ENCODE measurements at regions not wholly inside any gene's neighbourhood (a gene's known extent, or its start where the extent isn't known, plus 50 kb on each side); places are given as distances from the start of the nearest gene placed in this dataset.

DNA sequence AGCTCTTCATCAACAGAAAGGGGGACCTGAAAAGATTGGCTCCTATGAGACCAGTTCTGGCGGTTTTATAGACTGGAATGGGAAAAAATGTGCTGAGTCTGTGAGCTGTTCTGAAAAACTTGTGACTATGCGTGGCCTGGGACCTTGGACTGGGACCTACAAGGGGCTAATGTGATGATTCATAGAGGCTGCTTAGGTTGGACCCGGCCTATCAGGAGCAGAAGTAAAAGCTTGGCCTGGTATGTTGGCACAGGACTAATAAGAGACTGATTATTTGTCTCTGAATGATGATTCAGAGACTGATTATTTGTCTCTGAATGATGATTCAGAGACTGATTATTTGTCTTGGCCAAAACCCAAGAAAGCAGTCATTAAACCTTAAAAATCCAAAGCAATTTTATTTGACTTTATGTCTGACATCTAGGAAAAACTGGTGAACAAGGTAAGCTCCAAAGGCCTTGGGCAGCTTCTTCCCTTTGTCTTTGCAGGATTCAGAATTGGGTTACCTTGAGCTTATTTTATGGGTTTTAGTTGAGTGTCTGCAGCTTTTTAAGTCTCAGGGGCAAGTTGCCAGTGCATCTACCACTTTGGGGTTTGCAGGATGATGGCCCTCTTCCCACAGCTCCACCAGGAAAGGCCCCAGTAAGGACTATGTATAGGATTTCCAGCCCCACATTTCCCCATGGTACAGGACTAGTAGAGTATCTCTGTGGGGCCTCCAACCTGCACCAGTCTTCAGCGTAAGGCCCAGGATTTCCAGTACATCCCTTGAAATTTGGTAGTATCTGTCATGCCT is 390.3 kb downstream of the KDM5D start:
- WGBS = 85% methylated on average over 4 of the region's 4 CpGs
- Histone ChIP-seq H3K4me3 (ENCODE audit: low read depth in 1 of 3, low read length in 3 of 3) (no peak overlapping the region), H3K9me3 (ENCODE audit: control insufficient read depth in 4 of 4, low read length in 3 of 4) (no peaks in the 10 kb centered on the region), H3K9ac (ENCODE audit: low read depth in 1 of 2, low read length in 2 of 2) (no peak overlapping the region), H3K36me3 (ENCODE audit: control insufficient read depth in 4 of 4, insufficient read depth in 3 of 4, low read depth in 1 of 4, low read length in 3 of 4) (no peaks in the 10 kb centered on the region), H3K27me3 (ENCODE audit: control insufficient read depth in 4 of 4, insufficient read depth in 4 of 4, low read length in 3 of 4) (no peaks in the 10 kb centered on the region), H3K4me1 (ENCODE audit: control insufficient read depth in 4 of 4, insufficient read depth in 4 of 4, low read length in 3 of 4) (no peaks in the 10 kb centered on the region), H3K27ac (ENCODE audit: low read depth in 1 of 2, low read length in 2 of 2) (no peak overlapping the region)
- no peak for TF ChIP-seq FOXA2 (IDR thresholded peaks at IDR 0.05)
- TF ChIP-seq, protein P1, sequence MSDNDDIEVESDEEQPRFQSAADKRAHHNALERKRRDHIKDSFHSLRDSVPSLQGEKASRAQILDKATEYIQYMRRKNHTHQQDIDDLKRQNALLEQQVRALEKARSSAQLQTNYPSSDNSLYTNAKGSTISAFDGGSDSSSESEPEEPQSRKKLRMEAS (IDR thresholded peaks at IDR 0.05) = no peak
- TF ChIP-seq HNF4A (conservative IDR thresholded peaks at IDR 0.05) = no peak
- TF ChIP-seq SP1 (IDR thresholded peaks at IDR 0.05) = no peak
- no peak for TF ChIP-seq JUND (IDR thresholded peaks at IDR 0.05)
- TF ChIP-seq GABPA (IDR thresholded peaks at IDR 0.05 in 1 of 2, conservative IDR thresholded peaks at IDR 0.05 in 1 of 2) = no peak
- no peak for DNase-seq (ENCODE audit: low spot score)

DNA sequence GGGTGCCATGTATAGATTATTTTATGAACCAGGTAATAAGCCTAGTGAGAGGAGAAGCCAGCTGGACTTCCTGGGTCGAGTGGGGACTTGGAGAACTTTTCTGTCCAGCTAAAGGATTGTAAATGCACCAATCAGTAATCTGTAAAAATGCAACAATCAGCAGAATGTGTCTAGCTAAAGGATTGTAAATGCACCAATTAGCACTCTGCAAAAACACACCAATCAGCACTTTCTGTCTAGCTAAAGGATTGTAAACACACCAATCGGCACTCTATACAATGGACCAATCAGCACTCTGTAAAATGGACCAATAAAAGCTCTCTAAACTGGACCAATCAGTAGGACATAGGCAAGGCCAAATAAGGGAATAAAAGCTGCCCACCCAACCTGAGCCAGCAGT is 392.9 kb downstream of the KDM5D start:
- TF ChIP-seq HNF4A (conservative IDR thresholded peaks at IDR 0.05) (no peak), RAD21 (IDR thresholded peaks at IDR 0.05) (no peak), GABPA (IDR thresholded peaks at IDR 0.05 in 1 of 2, conservative IDR thresholded peaks at IDR 0.05 in 1 of 2) (no peak)
- TF ChIP-seq, protein P1 (IDR thresholded peaks at IDR 0.05) = no peak
- TF ChIP-seq, protein P2, sequence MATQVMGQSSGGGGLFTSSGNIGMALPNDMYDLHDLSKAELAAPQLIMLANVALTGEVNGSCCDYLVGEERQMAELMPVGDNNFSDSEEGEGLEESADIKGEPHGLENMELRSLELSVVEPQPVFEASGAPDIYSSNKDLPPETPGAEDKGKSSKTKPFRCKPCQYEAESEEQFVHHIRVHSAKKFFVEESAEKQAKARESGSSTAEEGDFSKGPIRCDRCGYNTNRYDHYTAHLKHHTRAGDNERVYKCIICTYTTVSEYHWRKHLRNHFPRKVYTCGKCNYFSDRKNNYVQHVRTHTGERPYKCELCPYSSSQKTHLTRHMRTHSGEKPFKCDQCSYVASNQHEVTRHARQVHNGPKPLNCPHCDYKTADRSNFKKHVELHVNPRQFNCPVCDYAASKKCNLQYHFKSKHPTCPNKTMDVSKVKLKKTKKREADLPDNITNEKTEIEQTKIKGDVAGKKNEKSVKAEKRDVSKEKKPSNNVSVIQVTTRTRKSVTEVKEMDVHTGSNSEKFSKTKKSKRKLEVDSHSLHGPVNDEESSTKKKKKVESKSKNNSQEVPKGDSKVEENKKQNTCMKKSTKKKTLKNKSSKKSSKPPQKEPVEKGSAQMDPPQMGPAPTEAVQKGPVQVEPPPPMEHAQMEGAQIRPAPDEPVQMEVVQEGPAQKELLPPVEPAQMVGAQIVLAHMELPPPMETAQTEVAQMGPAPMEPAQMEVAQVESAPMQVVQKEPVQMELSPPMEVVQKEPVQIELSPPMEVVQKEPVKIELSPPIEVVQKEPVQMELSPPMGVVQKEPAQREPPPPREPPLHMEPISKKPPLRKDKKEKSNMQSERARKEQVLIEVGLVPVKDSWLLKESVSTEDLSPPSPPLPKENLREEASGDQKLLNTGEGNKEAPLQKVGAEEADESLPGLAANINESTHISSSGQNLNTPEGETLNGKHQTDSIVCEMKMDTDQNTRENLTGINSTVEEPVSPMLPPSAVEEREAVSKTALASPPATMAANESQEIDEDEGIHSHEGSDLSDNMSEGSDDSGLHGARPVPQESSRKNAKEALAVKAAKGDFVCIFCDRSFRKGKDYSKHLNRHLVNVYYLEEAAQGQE (IDR thresholded peaks at IDR 0.05) = no peak
- no peak overlapping the region for H3K9ac ChIP-seq (ENCODE audit: low read depth in 1 of 2, low read length in 2 of 2)

DNA sequence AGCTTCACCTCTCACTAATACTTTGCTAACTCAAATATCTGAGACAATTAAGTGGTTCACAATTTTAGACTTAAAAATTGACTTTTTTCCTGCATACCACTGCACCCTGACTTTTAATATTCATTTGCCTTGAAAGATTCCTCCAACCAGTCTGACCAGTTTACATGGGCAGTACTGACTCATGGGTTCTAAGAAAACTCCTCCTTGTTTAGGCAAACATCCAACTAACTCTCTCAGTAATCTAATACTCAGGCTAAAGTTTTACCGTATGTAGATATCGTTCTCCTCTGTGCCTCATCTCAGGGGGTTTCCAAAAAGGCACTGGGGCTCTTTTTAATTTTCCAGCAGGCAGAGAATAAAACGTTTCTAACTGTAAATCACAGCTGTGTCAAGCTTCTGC is 422.8 kb downstream of the KDM5D start:
- no peaks in the 10 kb centered on the region for H3K27me3 ChIP-seq (ENCODE audit: control insufficient read depth in 4 of 4, insufficient read depth in 4 of 4, low read length in 3 of 4)
- TF ChIP-seq HNF4A (conservative IDR thresholded peaks at IDR 0.05) (no peak), FOXA2 (IDR thresholded peaks at IDR 0.05) (no peak), EGR1 (IDR thresholded peaks at IDR 0.05; ENCODE audit: low read depth in 2 of 2) (no peak), NR2F2 (IDR thresholded peaks at IDR 0.05) (no peak), RXRA (IDR thresholded peaks at IDR 0.05) (no peak), TAF1 (conservative IDR thresholded peaks at IDR 0.05) (no peak), YY1 (IDR thresholded peaks at IDR 0.05) (no peak), SP1 (IDR thresholded peaks at IDR 0.05) (no peak), FOXA1 (IDR thresholded peaks at IDR 0.05) (no peak), GABPA (IDR thresholded peaks at IDR 0.05 in 1 of 2, conservative IDR thresholded peaks at IDR 0.05 in 1 of 2) (no peak), JUND (IDR thresholded peaks at IDR 0.05) (no peak), HNF4G (IDR thresholded peaks at IDR 0.05) (no peak)
- TF ChIP-seq, protein P3, sequence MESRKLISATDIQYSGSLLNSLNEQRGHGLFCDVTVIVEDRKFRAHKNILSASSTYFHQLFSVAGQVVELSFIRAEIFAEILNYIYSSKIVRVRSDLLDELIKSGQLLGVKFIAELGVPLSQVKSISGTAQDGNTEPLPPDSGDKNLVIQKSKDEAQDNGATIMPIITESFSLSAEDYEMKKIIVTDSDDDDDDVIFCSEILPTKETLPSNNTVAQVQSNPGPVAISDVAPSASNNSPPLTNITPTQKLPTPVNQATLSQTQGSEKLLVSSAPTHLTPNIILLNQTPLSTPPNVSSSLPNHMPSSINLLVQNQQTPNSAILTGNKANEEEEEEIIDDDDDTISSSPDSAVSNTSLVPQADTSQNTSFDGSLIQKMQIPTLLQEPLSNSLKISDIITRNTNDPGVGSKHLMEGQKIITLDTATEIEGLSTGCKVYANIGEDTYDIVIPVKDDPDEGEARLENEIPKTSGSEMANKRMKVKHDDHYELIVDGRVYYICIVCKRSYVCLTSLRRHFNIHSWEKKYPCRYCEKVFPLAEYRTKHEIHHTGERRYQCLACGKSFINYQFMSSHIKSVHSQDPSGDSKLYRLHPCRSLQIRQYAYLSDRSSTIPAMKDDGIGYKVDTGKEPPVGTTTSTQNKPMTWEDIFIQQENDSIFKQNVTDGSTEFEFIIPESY (IDR thresholded peaks at IDR 0.05) = no peak
- TF ChIP-seq, protein P4, sequence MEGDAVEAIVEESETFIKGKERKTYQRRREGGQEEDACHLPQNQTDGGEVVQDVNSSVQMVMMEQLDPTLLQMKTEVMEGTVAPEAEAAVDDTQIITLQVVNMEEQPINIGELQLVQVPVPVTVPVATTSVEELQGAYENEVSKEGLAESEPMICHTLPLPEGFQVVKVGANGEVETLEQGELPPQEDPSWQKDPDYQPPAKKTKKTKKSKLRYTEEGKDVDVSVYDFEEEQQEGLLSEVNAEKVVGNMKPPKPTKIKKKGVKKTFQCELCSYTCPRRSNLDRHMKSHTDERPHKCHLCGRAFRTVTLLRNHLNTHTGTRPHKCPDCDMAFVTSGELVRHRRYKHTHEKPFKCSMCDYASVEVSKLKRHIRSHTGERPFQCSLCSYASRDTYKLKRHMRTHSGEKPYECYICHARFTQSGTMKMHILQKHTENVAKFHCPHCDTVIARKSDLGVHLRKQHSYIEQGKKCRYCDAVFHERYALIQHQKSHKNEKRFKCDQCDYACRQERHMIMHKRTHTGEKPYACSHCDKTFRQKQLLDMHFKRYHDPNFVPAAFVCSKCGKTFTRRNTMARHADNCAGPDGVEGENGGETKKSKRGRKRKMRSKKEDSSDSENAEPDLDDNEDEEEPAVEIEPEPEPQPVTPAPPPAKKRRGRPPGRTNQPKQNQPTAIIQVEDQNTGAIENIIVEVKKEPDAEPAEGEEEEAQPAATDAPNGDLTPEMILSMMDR (IDR thresholded peaks at IDR 0.05; ENCODE audit: low read depth, low read length, missing input control) = no peak
- TF ChIP-seq, protein P1 (IDR thresholded peaks at IDR 0.05) = no peak
- TF ChIP-seq, protein P5, sequence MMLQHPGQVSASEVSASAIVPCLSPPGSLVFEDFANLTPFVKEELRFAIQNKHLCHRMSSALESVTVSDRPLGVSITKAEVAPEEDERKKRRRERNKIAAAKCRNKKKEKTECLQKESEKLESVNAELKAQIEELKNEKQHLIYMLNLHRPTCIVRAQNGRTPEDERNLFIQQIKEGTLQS (IDR thresholded peaks at IDR 0.05) = no peak
- no peak for DNase-seq (ENCODE audit: low spot score)
- peaks cover 0 to 2% (median 0%) of the 10 kb centered on the region in 4 donors for H3K9me3 ChIP-seq (ENCODE audit: control insufficient read depth in 4 of 4, low read length in 3 of 4)
- no peak overlapping the region for H3K27ac ChIP-seq (ENCODE audit: low read depth in 1 of 2, low read length in 2 of 2)
- H3K4me1 ChIP-seq (ENCODE audit: control insufficient read depth in 4 of 4, insufficient read depth in 4 of 4, low read length in 3 of 4) = no peaks in the 10 kb centered on the region
- H3K36me3 ChIP-seq (ENCODE audit: control insufficient read depth in 4 of 4, insufficient read depth in 3 of 4, low read depth in 1 of 4, low read length in 3 of 4) = no peaks in the 10 kb centered on the region
- no peak overlapping the region for H3K4me3 ChIP-seq (ENCODE audit: low read depth in 1 of 3, low read length in 3 of 3)
- no peak overlapping the region for H3K9ac ChIP-seq (ENCODE audit: low read depth in 1 of 2, low read length in 2 of 2)
- WGBS = 62% methylated on average over 3 of the region's 3 CpGs

More for the DNA sequence above, 392.9 kb downstream of the KDM5D start:
- H3K9me3 ChIP-seq (ENCODE audit: control insufficient read depth in 4 of 4, low read length in 3 of 4) = no peaks in the 10 kb centered on the region
- 42% methylated on average over 2 of the region's 2 CpGs for WGBS
- no peaks in the 10 kb centered on the region for H3K4me1 ChIP-seq (ENCODE audit: control insufficient read depth in 4 of 4, insufficient read depth in 4 of 4, low read length in 3 of 4)
- no peaks in the 10 kb centered on the region for H3K36me3 ChIP-seq (ENCODE audit: control insufficient read depth in 4 of 4, insufficient read depth in 3 of 4, low read depth in 1 of 4, low read length in 3 of 4)
- DNase-seq (ENCODE audit: low spot score) = no peak
- H3K27me3 ChIP-seq (ENCODE audit: control insufficient read depth in 4 of 4, insufficient read depth in 4 of 4, low read length in 3 of 4) = no peaks in the 10 kb centered on the region
- no peak overlapping the region for H3K4me3 ChIP-seq (ENCODE audit: low read depth in 1 of 3, low read length in 3 of 3)
- no peak overlapping the region for H3K27ac ChIP-seq (ENCODE audit: low read depth in 1 of 2, low read length in 2 of 2)

Data from liver (tissue), 8 donors.